ENCODE measurements at regions not wholly inside any gene's neighbourhood (a gene's known extent, or its start where the extent isn't known, plus 50 kb on each side); places are given as distances from the start of the nearest gene placed in this dataset.

- Histone ChIP-seq H3K9me3 (no peaks in the 10 kb centered on the region), H3K4me1 (no peaks in the 10 kb centered on the region), H3K36me3 (no peaks in the 10 kb centered on the region), H3K27me3 (no peaks in the 10 kb centered on the region), H3K27ac (no peak overlapping the region), H3K4me3 (no peak overlapping the region)
- WGBS (ENCODE audit: insufficient coverage, low coverage, low lambda C conversion rate, missing lambda C conversion rate), result 52% methylated on average over 3 of the region's 3 CpGs
- ATAC-seq (no peak), DNase-seq (no peak)
- intact Hi-C loops (cut with DNase I), result no loop called here
- no peak for TF ChIP-seq POLR2A (IDR thresholded peaks at IDR 0.05)
- TF ChIP-seq, protein P1, sequence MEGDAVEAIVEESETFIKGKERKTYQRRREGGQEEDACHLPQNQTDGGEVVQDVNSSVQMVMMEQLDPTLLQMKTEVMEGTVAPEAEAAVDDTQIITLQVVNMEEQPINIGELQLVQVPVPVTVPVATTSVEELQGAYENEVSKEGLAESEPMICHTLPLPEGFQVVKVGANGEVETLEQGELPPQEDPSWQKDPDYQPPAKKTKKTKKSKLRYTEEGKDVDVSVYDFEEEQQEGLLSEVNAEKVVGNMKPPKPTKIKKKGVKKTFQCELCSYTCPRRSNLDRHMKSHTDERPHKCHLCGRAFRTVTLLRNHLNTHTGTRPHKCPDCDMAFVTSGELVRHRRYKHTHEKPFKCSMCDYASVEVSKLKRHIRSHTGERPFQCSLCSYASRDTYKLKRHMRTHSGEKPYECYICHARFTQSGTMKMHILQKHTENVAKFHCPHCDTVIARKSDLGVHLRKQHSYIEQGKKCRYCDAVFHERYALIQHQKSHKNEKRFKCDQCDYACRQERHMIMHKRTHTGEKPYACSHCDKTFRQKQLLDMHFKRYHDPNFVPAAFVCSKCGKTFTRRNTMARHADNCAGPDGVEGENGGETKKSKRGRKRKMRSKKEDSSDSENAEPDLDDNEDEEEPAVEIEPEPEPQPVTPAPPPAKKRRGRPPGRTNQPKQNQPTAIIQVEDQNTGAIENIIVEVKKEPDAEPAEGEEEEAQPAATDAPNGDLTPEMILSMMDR (IDR thresholded peaks at IDR 0.05), result no peak
Measured at GRCh38 chr6:22656706-22657351, 87.5 kb downstream of the HDGFL1 start.

- Histone ChIP-seq H3K4me3 (no peak overlapping the region), H3K27ac (no peak overlapping the region), H3K9me3 (no peaks in the 10 kb centered on the region), H3K27me3 (no peaks in the 10 kb centered on the region), H3K4me1 (no peaks in the 10 kb centered on the region), H3K36me3 (no peaks in the 10 kb centered on the region)
- intact Hi-C loops (cut with DNase I), result no loop called here
- no peak for ATAC-seq
- DNase-seq, result no peak
- TF ChIP-seq POLR2A (IDR thresholded peaks at IDR 0.05), result no peak
- TF ChIP-seq, protein P1 (IDR thresholded peaks at IDR 0.05), result no peak
- 44% methylated on average over 1 of the region's 1 CpG for WGBS (ENCODE audit: insufficient coverage, low coverage, low lambda C conversion rate, missing lambda C conversion rate)
Measured at GRCh38 chr6:22657352-22657980, 88.1 kb downstream of the HDGFL1 start.

DNA sequence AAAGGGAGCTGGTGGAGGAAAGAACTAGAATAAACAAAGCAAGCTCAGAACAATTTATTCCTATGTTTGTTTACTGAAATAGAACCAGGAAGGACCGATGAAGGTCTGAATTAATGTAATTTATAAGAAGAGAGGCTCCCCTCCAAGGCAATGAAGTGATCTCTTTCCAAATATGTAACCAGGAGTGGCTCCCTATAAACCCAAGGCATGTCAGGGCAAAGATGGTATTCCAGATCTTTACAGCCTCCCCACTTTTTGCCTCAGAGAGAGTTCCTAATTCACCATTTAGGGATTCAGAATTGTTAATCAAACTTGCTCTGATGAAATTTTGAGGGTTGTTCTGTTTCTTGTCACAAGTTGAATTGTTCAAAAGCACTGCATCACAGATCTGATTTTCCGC lies 88.8 kb downstream of the HDGFL1 start:
- DNase-seq (no peak), ATAC-seq (no peak)
- Histone ChIP-seq H3K4me3 (no peak overlapping the region), H3K27me3 (no peaks in the 10 kb centered on the region), H3K4me1 (no peaks in the 10 kb centered on the region), H3K9me3 (no peaks in the 10 kb centered on the region), H3K36me3 (no peaks in the 10 kb centered on the region), H3K27ac (no peak overlapping the region)
- intact Hi-C loops (cut with DNase I), result no loop called here
- TF ChIP-seq, protein P1 (IDR thresholded peaks at IDR 0.05), result no peak
- TF ChIP-seq POLR2A (IDR thresholded peaks at IDR 0.05), result no peak
- 75% methylated on average over 2 of the region's 2 CpGs for WGBS (ENCODE audit: insufficient coverage, low coverage, low lambda C conversion rate, missing lambda C conversion rate)

DNA sequence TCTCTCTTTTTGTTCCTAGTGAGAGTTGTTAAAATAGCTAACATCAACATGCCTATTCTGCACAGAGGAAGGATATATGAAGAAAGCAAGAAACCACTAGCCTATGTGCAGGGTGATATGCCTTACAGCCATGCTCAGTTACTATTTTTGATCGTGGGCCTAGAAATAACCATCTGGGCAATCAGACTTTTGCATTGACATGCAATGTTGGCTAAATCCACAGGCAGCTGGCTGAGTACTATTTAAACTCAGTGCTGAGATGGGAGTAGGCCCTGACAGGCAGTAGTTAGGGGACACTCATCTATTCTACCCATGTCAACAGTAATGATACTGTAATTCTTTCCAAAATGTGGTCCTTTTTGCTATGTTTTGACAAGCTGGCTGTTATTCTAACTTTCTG lies 89.6 kb downstream of the HDGFL1 start:
- Histone ChIP-seq H3K4me1 (no peaks in the 10 kb centered on the region), H3K4me3 (no peak overlapping the region), H3K27ac (no peak overlapping the region), H3K36me3 (no peaks in the 10 kb centered on the region), H3K9me3 (no peaks in the 10 kb centered on the region), H3K27me3 (no peaks in the 10 kb centered on the region)
- 45% methylated on average over 1 of the region's 1 CpG for WGBS (ENCODE audit: insufficient coverage, low coverage, low lambda C conversion rate, missing lambda C conversion rate)
- TF ChIP-seq POLR2A (IDR thresholded peaks at IDR 0.05), result no peak
- TF ChIP-seq, protein P1 (IDR thresholded peaks at IDR 0.05), result no peak
- no peak for ATAC-seq
- no peak for DNase-seq
- intact Hi-C loops (cut with DNase I), result no loop called here

All from right lobe of liver (tissue), 6 donors.